Stimulated activated CD4-positive, alpha-beta T cell treated with anti-CD3 and anti-CD28 coated beads, TNF-alpha, amount 100 ng/mL, for 24 hours (primary cell): ENCODE measurements at regions not wholly inside any gene's neighbourhood (a gene's known extent, or its start where the extent isn't known, plus 50 kb on each side); places are given as distances from the start of the nearest gene placed in this dataset.
"Not testable (repeated sequence)": the region's sequence is repeated elsewhere in the genome, so short reads cannot be mapped to it uniquely, and the experiment has no call there.

ENCODE experiments used
- DNase-seq, 3 experiments: peaks; one replicate each; pipeline ENCODE4 v3.0.0-alpha.2; 2020; ENCODE audit warnings: low read depth in 3 of 3

DNA sequence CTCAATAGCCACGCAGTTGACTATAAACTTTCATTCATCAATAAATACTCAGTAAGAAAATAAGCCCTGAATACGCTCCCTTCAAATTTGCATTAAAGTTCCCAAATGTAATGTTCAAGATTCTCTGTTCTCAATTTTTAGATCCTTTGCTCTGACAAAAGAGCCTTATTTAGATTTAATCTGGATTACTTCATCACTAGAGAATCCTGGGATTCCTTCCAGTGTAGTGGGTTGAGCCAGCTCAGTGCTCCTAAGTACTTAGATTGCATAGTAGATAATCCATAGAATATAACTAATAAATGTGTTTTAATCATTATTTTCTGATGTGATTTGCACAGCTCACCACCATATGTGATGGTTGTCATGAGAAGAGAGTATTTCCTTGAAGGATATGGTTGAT is 1286.2 kb downstream of the SUCLG1 start:
- no peak for DNase-seq

DNA sequence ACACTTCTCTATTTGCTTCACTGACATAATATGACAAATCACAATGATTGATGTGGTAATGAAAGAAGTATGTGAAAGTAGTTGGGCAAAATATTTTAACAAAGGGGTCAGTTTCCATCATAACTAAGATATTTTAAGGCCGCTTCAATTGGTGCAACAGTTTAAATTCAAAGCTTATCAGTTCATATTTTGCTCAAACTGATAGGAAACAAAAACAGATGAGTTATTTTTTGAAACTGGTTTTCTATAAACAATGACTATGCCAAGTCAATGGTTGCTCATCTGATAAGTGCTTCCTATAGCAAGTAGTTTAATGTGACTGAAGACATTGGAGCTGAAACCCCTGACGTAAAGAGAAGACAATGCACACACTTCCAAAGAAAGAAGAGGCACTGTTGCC is 1290.7 kb downstream of the SUCLG1 start:
- no peak for DNase-seq

DNA sequence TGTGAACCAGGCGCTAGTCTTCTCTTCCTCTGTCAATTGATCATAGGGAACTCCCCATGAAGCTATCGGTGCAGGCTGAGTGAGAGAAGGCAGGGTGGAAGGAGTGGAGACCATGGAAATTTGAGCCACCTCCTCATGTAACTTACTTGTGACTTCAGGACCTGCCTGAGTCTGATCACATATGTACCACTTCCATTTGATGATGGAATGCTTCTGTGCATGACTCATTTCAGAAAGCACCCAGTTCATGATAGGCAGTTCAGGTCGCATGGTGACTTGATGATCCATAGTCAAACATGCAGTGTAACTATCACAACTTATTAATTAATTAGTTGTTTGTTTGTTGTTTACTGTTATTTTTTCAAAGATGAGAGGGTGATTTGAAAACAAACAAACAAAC is 1296.7 kb downstream of the SUCLG1 start:
- DNase-seq, result no peak

DNA sequence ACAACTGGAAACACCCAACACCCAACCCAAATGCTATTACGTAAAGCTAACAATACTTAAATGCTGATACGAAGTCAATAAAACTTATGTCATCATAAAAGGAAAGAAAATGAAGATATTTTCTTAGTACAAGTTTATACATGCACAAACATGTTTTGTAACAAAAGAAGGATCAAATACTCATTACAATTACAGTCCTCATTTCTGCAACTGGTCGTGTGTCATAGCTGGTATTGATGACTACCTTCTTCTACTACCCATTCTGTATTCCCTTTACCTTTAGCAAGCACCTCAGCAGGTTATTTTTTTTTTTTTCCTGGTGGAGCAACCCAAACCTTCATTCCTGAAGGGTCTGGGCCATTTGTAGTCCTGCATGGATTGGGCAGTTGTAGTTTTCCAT is 1298.5 kb downstream of the SUCLG1 start:
- no peak for DNase-seq

DNA sequence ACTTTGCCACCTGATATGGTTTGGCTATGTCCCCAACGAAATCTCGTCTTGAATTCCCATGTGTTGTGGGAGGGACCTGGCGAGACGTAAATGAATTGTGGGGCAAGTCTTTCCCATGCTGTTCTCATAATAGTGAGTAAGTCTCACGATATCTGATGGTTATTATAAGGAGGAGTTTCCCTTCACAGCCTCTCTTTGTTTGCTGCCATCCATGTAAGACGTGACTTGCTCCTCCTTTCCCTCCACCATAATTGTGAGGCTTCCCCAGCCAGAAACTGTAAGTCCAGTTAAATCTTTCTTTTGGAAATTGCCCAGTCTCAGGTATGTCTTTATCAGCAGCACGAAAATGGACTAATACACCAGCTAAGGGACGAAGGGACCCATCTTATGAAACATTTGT is 1303.3 kb downstream of the SUCLG1 start:
- DNase-seq, result no peak

DNA sequence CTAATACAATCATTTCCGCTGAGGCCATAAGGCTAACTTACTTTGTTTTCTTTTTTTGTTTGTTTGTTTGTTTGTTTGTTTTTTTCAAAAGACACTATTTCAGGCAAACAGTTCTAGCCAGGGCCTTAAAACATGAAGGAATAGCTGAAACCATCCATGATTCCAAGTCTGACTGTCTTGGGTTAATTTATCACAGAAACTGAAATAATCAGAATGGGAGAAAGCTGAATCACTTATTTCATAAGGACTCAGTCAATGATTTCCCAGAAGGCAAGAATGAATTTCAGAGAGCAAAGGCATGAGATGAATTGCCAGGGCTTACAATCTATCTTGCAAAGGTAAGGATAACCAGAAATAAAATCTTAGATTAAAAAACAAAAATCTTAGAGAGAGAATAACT is 1315.1 kb downstream of the SUCLG1 start:
- DNase-seq, result no peak

DNA sequence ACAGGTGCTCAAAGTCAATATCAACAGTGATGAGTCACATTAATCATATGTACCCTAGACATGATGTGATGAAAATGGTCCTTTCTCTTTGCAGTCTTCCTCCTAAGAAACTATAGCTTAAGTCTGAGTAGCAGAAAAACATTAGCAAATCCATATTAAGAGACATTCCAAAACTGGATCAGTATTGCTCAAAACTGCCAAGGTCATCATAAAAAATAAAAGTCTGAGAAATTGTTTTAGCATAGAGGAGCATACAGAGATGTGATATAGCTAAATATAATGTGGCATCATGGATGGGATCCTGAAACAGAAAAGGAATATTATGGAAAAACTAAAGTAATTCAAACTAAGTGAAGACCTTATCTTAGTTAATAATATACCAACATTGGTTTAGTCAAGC is 1316.1 kb downstream of the SUCLG1 start:
- DNase-seq, result no peak

DNA sequence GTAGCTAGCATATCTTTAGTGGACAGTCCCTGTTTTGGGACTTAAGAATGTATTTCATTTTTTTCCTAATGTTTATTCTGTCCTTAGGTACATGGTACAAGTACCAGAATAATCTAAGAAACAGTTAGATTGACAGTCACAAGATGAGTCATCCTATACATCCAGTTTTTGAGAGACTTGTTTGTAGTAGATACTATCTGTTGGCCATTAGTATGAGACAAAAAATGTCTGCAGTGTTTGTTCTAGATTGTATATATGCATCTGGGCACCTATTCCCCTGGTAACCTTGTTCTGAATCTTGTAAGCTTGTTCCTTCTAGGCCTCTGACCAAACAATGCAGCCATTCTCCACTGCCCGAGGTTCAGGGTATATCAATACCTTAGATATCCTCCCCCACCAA is 1343.5 kb downstream of the SUCLG1 start:
- no peak for DNase-seq

DNA sequence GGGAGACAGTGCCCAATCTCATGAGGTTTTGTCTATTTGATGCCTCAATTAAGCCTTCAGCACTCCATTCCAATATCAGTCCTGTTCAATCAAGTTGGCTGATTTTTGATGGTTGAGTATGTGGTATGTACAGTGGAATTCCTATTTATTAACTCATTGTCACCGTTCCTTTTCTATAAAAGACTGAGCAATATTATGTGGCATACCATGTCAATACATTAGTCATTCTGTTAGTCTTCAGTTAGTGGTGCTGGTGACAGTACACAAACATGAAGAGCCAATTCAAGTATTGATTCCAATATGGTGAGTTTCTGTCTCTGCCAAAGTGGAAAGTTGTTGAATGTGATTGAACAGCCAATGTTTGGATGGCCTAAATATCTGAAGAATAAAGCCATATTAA is 1343.9 kb downstream of the SUCLG1 start:
- no peak for DNase-seq

DNA sequence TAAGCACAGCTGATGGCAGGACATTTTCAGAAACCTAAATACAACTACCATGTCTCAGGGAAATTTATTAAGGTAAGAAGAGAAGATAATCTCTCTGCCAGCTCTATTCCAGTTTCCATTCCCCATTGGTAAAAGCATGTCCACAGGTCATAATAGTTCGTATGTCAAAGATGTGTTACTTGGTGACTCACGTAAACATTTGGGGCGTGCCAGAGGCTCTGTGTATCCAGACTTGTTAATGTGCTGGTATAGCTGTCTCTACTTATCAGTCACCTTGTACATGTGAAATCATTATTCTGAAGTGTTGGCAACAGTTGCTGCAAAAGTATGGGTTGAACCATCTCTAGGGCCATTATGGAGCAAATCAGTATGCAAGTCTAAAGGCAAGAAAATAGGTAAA is 1345.1 kb downstream of the SUCLG1 start:
- no peak for DNase-seq

DNA sequence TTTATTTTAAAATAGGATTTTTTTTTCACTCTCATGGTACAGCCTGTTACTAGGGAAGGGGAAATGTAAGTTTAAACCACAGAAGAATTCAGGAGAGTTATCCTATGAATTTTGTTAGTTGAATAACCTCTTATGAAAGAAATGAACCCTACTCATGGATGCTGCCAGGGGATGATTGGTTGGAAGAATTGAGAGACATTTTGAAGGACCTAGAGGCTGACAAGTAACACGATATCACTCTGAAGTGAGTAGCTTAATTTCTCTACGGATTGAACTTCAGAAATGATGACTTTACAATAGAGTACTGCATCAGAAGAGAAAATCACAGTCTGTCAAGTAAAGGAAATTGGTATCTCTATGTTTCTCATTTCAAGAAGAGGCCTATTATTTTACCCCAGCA is 1346.2 kb downstream of the SUCLG1 start:
- DNase-seq, result no peak

DNA sequence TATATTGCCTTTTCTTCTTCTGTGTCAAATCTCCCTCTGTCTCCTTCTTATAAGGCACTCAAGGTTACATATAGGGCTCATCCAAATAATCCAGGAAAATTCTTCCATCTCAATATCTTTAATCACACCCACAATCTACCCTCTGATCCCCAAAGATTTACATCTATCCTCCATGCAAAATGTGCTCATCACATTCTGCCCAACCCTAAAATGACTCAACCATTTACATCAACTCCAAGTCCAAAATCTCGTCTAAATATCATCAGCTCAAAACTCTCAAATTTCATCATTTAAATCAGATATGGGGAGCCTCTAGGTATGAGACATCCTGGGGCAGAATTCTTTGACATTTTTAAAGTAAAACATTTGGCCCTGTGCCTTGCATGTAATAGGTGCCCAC is 1349.8 kb downstream of the SUCLG1 start:
- no peak for DNase-seq

DNA sequence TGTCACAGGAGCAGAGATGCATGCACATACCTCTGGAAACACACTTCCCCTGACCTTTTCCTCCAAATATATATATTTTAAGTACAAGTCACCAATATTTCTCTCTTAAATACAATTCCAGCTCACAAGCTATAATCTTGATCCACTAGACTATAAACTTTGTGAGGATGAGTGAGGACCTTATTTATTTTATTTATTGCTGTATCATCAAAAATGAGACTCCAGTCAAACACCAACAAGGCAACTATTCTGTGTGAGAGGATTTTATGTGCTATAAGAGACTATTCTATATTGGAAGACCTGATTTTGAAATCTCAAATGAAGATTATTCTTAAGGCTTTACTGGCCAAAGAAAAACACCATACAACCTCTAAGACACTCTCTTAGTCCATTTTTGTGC is 1352.2 kb downstream of the SUCLG1 start:
- no peak for DNase-seq

DNA sequence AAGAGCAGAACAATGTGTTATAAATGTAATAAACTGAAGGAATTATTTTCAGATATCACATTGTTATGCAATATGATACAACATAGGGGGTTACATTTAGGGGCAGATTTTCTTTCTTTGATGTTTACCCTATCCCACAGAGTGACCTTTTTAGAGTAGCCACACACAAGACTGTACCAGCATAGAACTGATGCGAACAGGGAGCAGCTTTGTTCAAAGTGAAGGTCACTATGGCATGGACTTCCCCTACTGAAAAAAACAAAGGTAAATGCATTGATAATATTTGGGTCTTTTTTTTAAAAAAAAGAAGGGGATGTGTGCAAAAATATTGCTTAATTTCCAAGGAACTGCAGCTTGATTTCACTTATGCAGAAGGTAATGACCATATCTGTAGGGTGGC is 1354.9 kb downstream of the SUCLG1 start:
- DNase-seq, result no peak

DNA sequence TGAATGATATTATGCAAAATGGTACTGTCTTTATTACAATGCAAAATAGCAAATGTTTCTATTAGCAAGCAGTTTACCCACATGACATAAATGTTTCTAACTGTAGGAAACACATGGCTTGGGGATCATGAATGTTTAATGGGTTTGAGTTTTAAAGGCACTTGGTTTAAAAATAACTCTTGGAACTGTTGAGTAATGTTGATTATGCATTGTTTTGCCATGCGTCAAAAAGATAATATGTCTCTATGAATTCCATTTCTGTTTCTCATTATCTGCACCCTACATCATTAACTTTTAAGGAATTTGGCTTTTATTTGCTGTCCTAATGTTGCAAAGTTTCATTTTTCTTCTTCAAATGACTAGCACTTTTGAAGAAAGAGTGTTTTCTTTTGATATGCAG is 1355.5 kb downstream of the SUCLG1 start:
- DNase-seq, result no peak

DNA sequence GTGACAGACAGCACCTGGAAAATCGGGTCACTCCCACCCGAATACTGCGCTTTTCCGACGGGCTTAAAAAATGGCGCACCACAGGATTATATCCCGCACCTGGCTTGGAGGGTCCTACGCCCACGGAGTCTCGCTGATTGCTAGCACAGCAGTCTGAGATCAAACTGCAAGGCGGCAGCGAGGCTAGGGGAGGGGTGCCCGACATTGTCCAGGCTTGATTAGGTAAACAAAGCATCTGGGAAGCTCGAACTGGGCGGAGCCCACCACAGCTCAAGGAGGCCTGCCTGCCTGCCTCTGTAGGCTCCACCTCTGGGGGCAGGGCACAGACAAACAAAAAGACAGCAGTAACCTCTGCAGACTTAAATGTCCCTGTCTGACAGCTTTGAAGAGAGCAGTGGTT is 1370.0 kb downstream of the SUCLG1 start:
- DNase-seq, result not testable (repeated sequence)

DNA sequence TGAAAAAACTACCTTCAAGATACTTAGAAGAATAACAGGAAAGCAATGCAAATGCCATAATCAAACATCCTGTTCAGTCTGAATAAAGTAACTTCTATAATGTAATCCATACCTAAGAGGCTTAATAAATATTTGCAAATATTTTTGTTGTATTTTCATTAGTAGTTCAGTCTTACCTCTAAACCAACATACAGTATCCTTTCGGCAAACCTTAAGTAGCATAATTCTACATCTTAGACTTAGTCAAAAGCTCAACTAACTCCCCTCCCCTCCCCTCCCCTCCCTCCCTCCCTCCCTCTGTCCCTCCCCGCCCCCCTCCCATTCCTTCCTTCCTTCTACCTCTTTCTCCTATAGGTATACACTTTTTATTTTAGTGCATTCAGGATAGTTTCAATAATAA is 1373.2 kb downstream of the SUCLG1 start:
- no peak for DNase-seq

DNA sequence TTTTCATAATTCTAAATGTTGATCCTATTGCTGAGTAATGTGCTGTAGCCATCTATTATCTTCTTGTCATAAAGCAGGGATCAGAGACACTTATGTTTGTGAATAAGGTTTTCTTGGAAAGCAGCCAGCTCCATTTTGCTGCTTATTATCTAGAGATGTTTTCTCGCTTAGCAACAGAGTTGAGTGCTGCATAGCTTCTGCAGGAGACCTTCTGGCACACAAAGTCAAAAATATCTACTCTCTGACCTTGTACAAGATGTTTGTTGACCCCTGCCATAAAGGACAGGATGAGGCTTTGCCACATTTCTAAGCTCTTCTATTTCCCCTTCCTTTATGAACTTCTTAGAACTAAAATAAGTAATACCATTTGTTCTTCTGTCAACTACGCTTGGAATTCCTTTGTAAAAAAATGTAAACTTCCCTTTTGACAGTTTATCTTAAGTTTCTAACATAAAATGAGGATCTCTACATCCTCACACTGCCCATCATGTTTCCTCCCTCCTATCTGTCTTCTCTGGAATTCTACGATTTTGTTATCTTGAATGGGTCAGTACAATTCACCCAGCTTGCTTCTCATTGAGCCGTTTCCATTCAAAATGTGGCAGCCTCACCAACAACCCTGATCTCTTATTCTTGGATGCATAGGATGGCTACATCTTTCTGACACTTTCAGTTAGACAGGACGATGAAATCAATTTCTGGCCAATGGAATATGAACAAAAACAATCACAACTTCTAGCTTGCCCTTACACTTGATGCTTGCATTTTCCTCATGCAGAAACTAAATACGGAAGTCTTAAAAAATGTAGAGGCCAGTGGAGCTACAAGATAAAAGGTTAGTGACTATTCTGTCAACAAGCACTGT is 1377.0 kb downstream of the SUCLG1 start:
- no peak for DNase-seq

DNA sequence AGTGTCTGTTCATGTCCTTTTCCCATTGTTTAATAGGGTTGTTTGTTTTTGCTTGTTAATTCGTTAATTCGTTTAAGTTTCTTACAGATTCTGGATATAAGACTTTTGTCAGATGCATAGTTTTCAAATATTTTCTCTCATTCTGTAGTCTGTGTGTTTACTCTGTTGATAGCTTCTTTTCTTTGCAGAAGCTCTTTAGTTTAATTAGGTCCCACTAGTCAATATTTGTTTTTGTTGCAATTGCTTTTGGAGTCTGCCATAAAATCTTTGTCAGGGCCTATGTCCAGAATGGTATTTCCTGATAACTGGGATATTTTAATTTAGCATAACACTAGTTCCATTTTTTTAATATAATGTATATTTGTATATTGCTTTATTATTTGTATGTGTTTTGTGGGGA is 1380.1 kb downstream of the SUCLG1 start:
- no peak for DNase-seq

DNA sequence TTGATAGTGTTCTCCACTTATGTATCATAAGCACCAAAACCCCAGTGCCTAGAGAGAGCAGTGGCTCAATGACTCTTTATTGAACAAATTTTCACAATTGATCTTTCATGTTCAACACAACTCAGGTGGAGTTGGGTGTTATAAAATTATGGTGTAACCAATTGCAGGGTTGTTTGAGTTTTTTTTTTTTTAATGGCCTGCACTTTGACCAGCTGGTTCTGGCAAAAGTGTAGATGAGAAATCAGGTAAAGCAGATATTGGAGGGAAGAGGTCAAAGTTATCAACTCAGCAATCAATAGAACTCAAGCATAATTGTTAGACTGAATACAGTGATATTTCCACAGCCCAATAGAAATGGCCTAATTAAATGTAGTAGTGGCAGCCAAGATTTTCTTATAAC is 1386.3 kb downstream of the SUCLG1 start:
- no peak for DNase-seq

DNA sequence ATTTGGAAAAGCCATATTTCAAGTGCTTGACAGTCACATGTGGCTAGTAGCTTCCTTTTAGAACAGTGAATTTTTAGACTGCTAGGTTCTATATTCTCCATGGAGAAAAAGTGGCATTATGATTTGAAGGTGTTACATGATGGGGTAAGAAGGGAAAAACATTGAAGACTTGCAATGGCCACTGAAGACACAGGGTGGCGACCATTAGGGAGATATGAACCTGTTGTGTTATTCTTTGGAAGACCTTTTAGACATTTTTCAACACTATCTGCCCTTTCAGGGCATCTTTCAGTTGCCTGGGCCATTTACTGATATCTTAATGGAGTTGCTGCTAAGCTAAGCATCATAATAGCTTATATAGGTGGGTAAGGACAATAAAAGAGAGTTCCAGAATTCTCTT is 1387.2 kb downstream of the SUCLG1 start:
- no peak for DNase-seq

DNA sequence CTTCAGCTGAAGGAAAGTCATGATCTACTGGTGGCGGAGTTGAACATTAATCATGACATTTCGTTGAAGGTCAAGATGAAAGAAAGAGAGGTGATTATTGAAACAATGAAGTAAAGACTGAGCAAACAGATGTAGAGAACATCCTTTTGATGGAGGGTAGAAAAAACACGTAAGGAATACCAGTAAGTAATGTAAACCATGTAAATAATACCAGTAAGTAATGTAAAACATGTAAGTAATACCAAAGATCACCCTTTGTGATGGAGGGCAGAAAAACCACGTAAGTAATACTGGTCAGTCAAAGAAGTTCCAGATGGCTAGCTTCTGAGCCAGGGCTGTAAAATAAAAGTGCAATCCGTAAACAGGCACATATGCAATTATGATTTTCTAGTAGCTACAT is 1387.7 kb downstream of the SUCLG1 start:
- no peak for DNase-seq

DNA sequence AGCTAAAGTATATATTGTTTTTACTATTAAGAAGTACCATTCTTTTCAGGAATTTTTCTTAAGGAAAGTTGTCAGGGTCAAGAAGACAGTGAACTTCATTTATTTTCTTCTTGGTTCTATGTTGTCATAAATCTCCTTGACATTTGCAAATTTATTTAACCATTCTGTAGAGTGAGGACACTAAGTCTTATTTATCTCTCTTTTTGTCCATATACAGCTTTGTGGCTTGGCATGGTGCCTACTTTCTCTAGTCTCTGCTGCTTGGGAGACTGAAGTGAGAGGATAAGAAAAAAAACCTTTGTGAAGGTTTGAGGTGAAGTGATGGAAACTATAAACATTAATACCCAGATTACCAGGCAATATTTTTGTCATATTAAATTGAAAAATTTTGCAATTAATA is 1389.4 kb downstream of the SUCLG1 start:
- no peak for DNase-seq

DNA sequence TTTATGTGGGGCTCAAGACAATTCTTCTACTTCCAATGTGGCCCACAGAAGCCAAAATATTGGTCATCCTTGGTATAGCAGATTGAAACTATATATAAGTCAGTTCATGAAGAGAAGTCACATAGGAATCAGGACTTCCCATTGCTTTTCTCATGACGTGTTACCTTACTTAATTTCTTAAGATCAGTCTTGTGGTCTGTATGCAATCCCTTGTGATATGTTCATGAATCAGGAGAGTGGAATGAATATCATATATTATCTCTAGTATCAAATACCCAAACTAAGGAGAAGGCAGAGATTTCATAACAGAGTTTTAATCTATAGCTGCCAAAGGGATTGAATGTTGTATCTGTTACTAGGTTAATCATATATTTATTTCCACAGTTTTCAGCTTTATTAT is 1390.4 kb downstream of the SUCLG1 start:
- DNase-seq, result no peak
